ENCODE measurements at regions not wholly inside any gene's neighbourhood (a gene's known extent, or its start where the extent isn't known, plus 50 kb on each side); places are given as distances from the start of the nearest gene placed in this dataset.

- no peak for DNase-seq
Measured at GRCh38 chr2:105617631-105618350, 126.9 kb upstream of the NCK2 start.

- no peak for DNase-seq
Measured at GRCh38 chr2:105615305-105615704, 129.4 kb upstream of the NCK2 start.

- DNase-seq = no peak
Measured at GRCh38 chr2:105611811-105612424, 132.8 kb upstream of the NCK2 start.

GRCh38 chr2:105611333-105611637, 133.4 kb upstream of the NCK2 start:
- no peak for DNase-seq

GRCh38 chr2:105610576-105611332, 134.0 kb upstream of the NCK2 start:
- no peak for DNase-seq

DNA sequence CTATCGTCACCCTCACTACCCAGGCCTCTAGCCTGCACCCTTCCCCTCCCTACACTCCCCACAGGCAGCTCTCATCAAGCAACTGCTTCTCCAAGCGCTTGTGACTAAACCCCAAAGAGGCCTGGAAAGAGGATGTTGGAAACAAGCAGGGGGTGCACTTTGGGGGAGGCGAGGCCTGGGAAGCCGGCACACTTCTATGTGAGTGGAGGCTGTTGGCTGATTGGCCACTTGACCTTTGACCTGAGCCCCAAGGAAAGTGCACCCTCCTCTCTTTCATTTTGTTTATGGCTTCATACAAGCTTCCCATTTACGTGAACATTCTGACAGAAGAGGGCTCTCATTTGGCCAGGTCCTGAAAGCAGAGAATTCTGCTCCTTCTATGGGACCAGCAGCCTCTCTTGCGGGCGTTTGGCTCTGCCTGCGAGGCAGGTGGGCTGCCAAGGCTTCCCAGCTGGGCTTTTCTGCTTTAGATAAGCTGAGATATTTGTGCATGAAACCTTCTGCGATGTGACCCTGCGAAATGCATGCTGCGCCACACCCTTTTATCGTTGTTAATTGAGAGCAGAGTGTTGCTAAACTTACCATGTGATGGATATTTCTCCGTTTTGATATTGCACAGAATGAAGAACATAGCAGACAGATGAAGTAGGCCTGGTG, 134.8 kb upstream of the NCK2 start:
- DNase-seq = no peak

DNA sequence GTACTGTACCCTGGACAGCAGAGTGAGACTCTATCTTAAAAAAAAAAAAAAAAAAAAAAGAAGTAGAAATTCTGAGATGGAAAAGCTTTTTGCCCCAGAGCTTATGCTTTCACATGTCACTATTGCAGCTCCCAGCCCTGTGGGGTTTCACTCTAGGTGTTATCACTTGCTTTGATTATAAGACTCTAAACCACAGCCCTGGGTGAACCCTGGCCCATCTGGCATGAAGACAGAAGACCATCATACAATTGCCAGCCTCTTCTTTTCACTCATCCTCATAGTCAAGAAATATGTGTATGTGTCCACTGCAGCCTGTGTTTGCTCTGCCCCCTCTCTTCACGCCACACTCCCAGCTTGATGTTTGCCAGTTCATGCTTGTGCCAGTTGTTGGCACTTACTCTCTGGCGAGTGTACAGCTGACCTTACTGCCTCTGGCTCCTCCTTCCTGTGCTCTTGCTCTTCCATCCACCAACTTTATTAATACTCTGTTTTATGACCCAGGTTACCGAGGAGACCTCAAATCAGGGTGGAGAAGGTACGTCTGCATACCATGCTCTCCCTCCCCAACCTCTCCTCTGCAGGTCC, 136.7 kb upstream of the NCK2 start:
- DNase-seq = no peak

- no peak for DNase-seq
Measured at GRCh38 chr2:105606081-105606480, 138.6 kb upstream of the NCK2 start.

- no peak for DNase-seq
Measured at GRCh38 chr2:105604938-105605337, 139.8 kb upstream of the NCK2 start.

- no peak for DNase-seq
Measured at GRCh38 chr2:105600949-105601794, 143.5 kb upstream of the NCK2 start.

GRCh38 chr2:105600602-105600948, 144.1 kb upstream of the NCK2 start:
- no peak for DNase-seq

DNA sequence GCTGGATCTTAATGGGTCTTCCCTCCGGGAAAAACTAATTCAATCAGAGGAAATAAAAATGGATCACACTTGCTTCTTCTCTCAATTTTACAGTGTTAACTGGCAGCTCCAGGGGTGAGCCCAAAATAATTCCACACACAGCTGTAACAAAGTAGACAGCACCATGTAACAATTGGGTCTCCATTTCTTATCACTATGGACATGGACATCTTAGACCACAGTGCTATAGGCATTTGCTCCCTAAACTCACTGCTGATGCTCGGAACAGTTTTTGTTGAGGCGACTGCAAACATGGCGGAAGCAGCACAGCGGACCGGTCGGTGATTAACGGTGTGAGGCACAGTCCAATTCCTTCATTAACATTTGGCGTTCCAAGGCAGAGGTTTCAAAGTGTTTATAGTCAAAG, 144.7 kb upstream of the NCK2 start:
- DNase-seq = no peak

- no peak for DNase-seq
Measured at GRCh38 chr2:105598829-105599698, 145.6 kb upstream of the NCK2 start.

DNA sequence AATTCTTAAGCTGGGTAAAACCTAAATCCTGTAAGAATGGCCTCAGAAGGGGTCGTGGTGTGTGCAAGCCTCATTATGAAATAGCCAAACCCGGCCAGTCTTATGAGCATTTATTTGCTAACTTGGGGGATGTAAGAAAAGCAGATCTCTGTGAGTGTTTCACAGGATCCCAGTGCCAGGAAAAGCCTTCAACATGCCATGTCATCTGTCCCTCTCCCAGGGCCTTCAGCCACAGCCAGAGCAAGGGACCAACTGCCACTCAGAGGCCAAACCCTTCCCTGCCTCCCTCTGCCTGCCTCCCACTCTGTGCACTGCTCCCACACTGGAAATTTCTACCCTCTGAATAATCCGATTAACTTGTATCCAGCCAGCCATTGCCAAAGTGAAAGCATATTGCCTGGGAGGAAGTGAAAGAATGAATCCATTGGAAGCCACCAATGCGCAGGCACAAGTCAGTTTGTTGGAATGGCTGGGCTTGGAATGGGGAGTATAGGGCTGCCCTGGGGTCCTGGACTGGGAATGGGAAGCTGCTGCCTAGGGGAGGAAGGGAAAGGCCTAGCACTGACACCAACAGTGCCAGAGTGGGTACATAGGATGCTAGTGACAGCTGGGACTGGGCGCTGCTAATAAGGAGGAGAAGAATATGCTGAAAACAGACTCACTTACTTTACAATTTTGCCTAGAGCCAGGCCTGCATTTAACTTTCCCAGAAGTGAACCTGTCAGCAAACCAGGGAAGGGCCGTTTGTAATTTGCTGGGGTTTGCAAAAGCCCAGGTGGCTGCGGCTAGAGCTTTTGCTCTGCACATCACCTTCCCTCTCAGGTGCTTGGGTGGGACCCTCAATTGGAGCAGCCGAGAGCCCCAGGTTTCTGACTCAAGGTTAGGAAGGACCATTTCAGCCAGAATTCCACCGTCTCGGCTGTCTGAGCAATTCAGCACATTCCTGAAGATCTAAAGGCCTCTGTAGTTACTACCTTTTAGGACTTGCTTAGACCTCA, 146.6 kb upstream of the NCK2 start:
- DNase-seq = no peak

DNA sequence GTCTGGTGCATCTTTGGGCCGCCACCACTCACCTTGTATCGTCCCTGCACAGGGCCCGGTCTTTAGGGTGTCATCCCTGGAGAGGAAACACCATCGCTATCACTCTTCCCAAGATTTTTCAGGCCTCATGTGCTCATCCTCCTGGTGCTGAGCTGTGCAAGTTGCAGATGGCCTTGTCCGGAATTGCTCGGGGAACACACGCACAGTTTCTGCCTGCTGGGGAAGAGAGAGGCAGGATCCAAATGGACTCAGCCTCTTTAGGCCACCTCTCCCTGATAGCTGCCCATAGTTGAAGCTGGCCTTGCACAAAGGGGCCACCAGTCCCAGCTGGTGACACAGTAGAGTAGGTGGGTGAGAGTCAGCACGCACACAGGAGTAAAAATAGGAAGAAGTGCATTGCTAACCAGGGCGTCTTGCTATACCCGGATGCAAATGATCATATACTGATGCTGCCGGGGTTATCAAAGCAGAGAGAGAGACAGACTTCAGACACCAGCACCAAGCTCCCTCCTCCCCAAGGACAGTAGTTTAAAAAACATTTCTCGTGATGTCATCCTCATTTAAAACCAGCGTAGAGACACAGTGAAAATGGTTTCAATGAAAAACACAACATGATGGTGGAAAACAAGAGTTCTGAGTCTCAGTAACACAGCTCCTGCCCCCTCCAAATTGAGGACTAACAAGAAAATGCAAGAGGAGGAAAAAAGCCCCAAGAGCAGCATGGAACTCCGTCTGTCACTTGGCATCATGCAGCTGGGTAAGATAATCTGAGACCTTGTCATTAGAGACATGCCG, 147.5 kb upstream of the NCK2 start:
- no peak for DNase-seq

DNA sequence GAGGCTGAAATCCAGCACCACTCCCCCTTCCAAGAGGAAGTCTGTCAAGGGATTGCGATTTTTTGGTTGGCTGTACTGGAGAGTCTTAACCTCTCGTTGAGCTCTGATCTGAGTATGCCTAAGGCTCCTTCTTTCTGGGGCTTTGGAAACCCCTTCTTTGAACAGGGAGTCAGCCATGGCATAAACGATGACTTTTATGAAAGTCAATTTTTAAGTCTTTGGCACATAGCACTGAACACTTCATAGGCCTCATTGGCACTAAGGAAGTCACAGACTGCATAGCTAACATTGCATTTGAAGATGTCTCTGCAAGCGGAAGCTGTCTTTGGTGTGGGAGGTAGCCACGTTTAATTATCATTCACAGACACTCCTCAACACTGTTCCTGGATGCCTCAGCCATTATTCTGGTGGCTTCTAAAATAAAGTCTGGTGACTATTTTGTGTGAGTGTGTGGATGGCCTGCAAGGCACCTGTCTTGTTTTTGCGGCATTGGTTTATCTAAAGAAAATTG, 148.2 kb upstream of the NCK2 start:
- no peak for DNase-seq

GRCh38 chr2:105595536-105595935, 149.2 kb upstream of the NCK2 start:
- no peak for DNase-seq

DNA sequence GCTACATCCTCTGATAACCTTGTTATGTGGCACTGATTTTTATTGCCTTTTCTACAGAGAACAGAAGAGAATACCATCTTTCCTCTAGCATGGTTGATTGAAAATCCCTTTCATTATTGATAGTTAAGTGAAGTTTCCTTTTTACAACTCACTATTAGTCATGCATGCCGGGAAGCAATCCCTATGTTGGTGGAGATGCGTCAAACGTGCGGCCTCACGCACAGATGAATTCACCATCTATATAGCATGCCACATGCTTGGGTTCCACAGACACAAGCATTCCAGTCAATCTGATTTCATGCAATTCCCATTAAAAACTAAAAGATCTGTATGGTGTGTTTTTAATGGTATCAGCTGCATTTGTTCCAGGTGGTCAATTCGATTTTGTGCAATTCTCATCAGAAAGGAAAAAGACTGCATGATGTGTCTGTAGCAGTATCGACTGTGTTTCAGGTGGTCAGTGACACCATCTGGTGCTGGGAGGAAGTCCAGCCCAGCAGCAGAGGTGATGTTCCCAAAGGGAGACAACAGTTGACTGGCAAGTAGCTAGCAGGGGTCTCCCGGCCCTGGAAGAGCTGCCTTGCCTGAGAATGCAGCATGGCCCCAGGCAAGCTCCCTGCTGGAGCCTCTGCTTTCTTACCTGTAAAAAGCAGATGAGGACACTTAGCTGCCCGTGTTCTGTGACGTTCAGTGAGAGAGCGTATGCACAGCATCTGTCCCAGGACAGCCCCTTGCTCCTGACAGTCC, 151.3 kb upstream of the NCK2 start:
- no peak for DNase-seq

All from activated CD4-positive, CD25-positive, alpha-beta regulatory T cell (primary cell).